OCI-LY7 (cell line): ENCODE measurements at regions not wholly inside any gene's neighbourhood (a gene's known extent, or its start where the extent isn't known, plus 50 kb on each side); places are given as distances from the start of the nearest gene placed in this dataset.

Source experiments
- EZH2phosphoT487 ChIP-seq: fragments of 200-600 bp; sonication (generic); IDR thresholded peaks from 2 replicates; pipeline ENCODE4 v1.6.1; 2018; ENCODE audit warnings: low read depth, borderline replicate concordance, mild to moderate bottlenecking, mixed run types, antibody characterized with exemption, low read length, moderate library complexity, mixed read lengths
- TF ChIP-seq, protein P1 (sequence below): fragments of 200-600 bp; sonication (generic); conservative IDR thresholded peaks from 2 replicates; pipeline ENCODE4 v1.5.1; 2014; ENCODE audit warnings: mild to moderate bottlenecking, antibody characterized with exemption, low read length, moderate library complexity, mixed read lengths

DNA sequence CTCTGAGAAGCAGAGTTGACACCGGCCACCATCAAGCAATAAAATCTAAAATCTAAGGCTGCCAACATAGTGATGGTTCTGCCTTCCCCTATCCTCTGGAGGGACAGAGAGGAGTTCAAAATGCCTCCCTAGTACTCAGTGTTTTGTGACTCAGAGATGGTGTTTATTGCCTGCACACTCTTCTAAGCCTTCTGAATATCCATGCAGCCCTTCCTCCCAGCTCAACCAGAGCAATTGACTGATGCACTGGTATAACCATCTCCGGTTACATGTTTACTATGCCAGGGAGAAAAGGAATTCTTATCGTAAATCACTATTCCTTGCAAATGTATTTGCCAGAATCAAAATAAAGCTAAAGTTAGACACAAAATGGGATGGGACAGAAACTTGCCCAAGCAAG lies 132.9 kb upstream of the RAB4A start:
- TF ChIP-seq, protein P1, sequence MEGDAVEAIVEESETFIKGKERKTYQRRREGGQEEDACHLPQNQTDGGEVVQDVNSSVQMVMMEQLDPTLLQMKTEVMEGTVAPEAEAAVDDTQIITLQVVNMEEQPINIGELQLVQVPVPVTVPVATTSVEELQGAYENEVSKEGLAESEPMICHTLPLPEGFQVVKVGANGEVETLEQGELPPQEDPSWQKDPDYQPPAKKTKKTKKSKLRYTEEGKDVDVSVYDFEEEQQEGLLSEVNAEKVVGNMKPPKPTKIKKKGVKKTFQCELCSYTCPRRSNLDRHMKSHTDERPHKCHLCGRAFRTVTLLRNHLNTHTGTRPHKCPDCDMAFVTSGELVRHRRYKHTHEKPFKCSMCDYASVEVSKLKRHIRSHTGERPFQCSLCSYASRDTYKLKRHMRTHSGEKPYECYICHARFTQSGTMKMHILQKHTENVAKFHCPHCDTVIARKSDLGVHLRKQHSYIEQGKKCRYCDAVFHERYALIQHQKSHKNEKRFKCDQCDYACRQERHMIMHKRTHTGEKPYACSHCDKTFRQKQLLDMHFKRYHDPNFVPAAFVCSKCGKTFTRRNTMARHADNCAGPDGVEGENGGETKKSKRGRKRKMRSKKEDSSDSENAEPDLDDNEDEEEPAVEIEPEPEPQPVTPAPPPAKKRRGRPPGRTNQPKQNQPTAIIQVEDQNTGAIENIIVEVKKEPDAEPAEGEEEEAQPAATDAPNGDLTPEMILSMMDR: no peak
- TF ChIP-seq EZH2phosphoT487: no peak
